ENCODE measurements at regions not wholly inside any gene's neighbourhood (a gene's known extent, or its start where the extent isn't known, plus 50 kb on each side); places are given as distances from the start of the nearest gene placed in this dataset.

DNA sequence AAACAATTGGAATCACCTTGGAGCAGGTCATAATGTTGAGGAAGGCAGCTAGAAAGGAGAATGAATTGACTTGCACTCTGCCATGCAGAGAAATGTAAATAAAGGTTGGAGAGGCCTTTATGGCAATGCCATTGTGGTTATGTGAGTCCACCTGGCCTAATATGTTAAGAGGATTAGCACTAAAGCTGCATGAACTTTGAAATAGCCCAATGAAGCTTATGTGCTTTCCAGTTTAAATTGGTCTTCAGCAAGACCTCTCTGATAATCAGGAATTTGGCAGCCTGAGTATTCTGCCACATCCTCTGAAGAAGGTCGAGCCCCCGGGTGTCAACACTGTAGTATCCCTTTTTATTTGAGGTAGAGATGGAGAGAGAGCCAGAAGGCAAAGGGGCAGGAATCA is 464.9 kb downstream of the CDH2 start:
- no peak for DNase-seq (ENCODE audit: low spot score)
- ATAC-seq (ENCODE audit: insufficient number of reproducible peaks, low FRiP score, low read depth), result no peak
- TF ChIP-seq, protein P1, sequence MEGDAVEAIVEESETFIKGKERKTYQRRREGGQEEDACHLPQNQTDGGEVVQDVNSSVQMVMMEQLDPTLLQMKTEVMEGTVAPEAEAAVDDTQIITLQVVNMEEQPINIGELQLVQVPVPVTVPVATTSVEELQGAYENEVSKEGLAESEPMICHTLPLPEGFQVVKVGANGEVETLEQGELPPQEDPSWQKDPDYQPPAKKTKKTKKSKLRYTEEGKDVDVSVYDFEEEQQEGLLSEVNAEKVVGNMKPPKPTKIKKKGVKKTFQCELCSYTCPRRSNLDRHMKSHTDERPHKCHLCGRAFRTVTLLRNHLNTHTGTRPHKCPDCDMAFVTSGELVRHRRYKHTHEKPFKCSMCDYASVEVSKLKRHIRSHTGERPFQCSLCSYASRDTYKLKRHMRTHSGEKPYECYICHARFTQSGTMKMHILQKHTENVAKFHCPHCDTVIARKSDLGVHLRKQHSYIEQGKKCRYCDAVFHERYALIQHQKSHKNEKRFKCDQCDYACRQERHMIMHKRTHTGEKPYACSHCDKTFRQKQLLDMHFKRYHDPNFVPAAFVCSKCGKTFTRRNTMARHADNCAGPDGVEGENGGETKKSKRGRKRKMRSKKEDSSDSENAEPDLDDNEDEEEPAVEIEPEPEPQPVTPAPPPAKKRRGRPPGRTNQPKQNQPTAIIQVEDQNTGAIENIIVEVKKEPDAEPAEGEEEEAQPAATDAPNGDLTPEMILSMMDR (IDR thresholded peaks at IDR 0.05), result no peak
- no peak overlapping the region for H3K27ac ChIP-seq
- peaks cover 6% of the 10 kb centered on the region for H3K9me3 ChIP-seq
- H3K27me3 ChIP-seq (replicated peaks; ENCODE audit: insufficient read depth), result no peaks in the 10 kb centered on the region
- H3K4me3 ChIP-seq, result no peak overlapping the region
- no peaks in the 10 kb centered on the region for H3K36me3 ChIP-seq
- H3K4me1 ChIP-seq (ENCODE audit: control insufficient read depth in 1 of 2, low read depth in 2 of 2), result no peaks in the 10 kb centered on the region

- ATAC-seq (ENCODE audit: insufficient number of reproducible peaks, low FRiP score, low read depth) (no peak), DNase-seq (ENCODE audit: low spot score) (no peak)
- Histone ChIP-seq H3K4me3 (no peak overlapping the region), H3K4me1 (ENCODE audit: control insufficient read depth in 1 of 2, low read depth in 2 of 2) (no peaks in the 10 kb centered on the region), H3K36me3 (no peaks in the 10 kb centered on the region), H3K27me3 (replicated peaks; ENCODE audit: insufficient read depth) (no peaks in the 10 kb centered on the region), H3K9me3 (peaks cover 6% of the 10 kb centered on the region), H3K27ac (no peak overlapping the region)
- TF ChIP-seq, protein P1 (IDR thresholded peaks at IDR 0.05), result no peak
Observed at GRCh38 chr18:27711382-27711781, 465.5 kb downstream of the CDH2 start.

GRCh38 chr18:27709344-27709743 is 467.6 kb downstream of the CDH2 start:
- Histone ChIP-seq H3K9me3 (peaks cover 6% of the 10 kb centered on the region), H3K4me1 (ENCODE audit: control insufficient read depth in 1 of 2, low read depth in 2 of 2) (no peaks in the 10 kb centered on the region), H3K36me3 (no peaks in the 10 kb centered on the region), H3K4me3 (no peak overlapping the region), H3K27me3 (replicated peaks; ENCODE audit: insufficient read depth) (no peaks in the 10 kb centered on the region), H3K27ac (no peak overlapping the region)
- DNase-seq (ENCODE audit: low spot score), result no peak
- TF ChIP-seq, protein P1 (IDR thresholded peaks at IDR 0.05), result no peak
- no peak for ATAC-seq (ENCODE audit: insufficient number of reproducible peaks, low FRiP score, low read depth)

DNA sequence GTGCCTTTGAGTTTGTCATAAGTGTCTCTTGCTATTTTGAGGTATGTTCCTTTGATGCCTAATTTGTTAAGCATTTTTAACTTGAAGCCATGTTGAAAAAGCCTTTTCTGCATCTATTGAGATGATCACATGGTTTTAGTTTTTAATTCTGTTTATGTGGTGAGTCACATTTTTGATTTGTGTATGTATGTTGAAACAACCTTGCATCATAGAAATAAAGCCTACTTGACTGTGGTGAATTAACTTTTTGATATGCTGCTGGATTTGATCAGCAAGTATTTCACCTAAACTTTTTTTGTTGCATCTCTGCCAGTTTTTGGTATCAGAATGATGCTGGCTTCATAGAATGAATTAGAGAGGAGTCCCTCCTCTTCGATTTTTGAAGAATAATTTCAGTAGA is 469.7 kb downstream of the CDH2 start:
- H3K4me3 ChIP-seq, result no peak overlapping the region
- no peaks in the 10 kb centered on the region for H3K36me3 ChIP-seq
- no peak for DNase-seq (ENCODE audit: low spot score)
- ATAC-seq (ENCODE audit: insufficient number of reproducible peaks, low FRiP score, low read depth), result no peak
- H3K27me3 ChIP-seq (replicated peaks; ENCODE audit: insufficient read depth), result no peaks in the 10 kb centered on the region
- H3K27ac ChIP-seq, result no peak overlapping the region
- H3K9me3 ChIP-seq, result peaks cover 6% of the 10 kb centered on the region
- TF ChIP-seq, protein P1 (IDR thresholded peaks at IDR 0.05), result no peak
- no peaks in the 10 kb centered on the region for H3K4me1 ChIP-seq (ENCODE audit: control insufficient read depth in 1 of 2, low read depth in 2 of 2)

DNA sequence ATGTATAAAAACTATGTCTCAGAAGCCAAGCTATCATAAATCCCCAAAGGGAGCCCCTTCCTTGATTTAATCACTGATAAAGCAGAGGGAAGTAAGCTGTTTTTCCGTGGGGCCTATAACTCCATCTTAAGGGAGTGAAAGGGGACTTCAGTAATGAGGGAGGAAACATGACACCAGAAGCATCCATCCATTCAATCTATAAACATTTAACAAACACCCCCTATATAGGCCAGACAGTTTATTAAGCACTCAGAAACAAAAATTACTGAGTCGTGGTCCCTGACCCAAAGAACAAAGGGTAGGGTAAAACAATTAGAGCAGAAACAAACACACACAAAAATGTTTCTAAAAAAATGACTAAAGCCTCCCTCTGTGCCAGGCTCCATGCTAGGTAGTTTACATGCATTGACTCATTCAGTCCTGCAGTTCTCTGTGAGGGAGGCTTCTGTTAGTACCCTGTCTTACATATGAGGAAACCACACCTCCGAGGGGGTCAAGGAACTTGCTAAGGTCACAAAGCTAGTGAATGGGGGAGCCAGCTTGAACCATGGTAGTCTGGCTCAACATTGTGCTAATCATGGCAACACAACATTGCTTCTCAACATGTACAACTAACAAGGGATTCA is 472.1 kb downstream of the CDH2 start:
- Histone ChIP-seq H3K4me3 (no peak overlapping the region), H3K27ac (no peak overlapping the region), H3K27me3 (replicated peaks; ENCODE audit: insufficient read depth) (no peaks in the 10 kb centered on the region), H3K4me1 (ENCODE audit: control insufficient read depth in 1 of 2, low read depth in 2 of 2) (no peaks in the 10 kb centered on the region), H3K9me3 (peaks cover 6% of the 10 kb centered on the region), H3K36me3 (no peaks in the 10 kb centered on the region)
- TF ChIP-seq, protein P1 (IDR thresholded peaks at IDR 0.05), result no peak
- ATAC-seq (ENCODE audit: insufficient number of reproducible peaks, low FRiP score, low read depth) (no peak), DNase-seq (ENCODE audit: low spot score) (no peak)
